HG03025 (cell line): ENCODE measurements at regions not wholly inside any gene's neighbourhood (a gene's known extent, or its start where the extent isn't known, plus 50 kb on each side); places are given as distances from the start of the nearest gene placed in this dataset.
"Not testable (repeated sequence)": the region's sequence is repeated elsewhere in the genome, so short reads cannot be mapped to it uniquely, and the experiment has no call there.

Experiments used
- ATAC-seq: cut with Tn5 transposase; IDR thresholded peaks from one replicate; pipeline ENCODE4 v1.9.1; 2021; ENCODE audit warnings: mild to moderate bottlenecking, moderate library complexity; ENCODE audit not compliant: unreplicated experiment, low FRiP score

GRCh38 chr10:43851030-43851429 is 202.3 kb upstream of the ZNF32 start:
- no peak for ATAC-seq

GRCh38 chr10:43849551-43849950 is 200.9 kb upstream of the ZNF32 start:
- no peak for ATAC-seq

GRCh38 chr10:43846968-43847367 is 198.3 kb upstream of the ZNF32 start:
- ATAC-seq: no peak

- no peak for ATAC-seq
Measured at GRCh38 chr10:43846187-43846680, 197.6 kb upstream of the ZNF32 start.

DNA sequence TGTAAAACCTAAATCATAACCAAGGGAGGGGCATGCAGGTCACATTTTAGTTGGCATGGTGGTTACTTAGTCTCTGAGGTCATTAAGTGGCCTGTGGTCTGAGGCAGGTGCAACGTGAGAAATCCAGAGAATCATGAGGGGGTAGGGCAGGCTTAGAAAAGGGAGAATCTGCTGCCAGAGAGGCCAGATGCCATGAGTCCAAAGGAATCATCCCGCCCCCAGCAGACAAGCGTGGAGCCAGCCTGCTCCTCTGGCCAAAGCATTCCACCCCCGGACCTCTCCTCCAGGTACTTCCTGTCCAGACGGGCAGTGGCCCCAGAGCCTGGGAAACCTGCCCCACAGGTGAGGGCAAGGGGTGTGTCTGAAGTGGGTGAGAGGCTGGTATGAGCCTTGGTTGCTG is 196.4 kb upstream of the ZNF32 start:
- ATAC-seq: no peak

DNA sequence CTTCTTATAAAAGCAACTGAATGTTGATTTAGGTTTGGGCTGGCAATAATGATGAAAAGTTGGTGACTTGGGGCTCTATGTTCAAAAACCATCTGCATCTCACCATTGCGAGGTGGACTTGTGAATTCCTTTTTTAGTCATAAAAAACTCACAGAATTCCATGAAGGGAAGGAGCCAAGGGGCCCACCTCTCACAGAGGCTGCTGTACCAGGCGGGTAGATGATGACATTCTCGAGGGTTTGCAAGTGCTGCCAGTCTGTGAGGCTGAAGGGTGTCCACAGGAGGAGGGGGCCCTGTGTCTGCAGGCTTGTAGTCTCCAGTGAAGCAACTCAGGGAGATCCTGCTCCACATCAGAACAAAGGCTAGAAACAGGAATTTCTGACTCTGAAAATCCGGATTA is 195.5 kb upstream of the ZNF32 start:
- ATAC-seq: no peak

- ATAC-seq: no peak
Measured at GRCh38 chr10:43843321-43844101, 194.8 kb upstream of the ZNF32 start.

DNA sequence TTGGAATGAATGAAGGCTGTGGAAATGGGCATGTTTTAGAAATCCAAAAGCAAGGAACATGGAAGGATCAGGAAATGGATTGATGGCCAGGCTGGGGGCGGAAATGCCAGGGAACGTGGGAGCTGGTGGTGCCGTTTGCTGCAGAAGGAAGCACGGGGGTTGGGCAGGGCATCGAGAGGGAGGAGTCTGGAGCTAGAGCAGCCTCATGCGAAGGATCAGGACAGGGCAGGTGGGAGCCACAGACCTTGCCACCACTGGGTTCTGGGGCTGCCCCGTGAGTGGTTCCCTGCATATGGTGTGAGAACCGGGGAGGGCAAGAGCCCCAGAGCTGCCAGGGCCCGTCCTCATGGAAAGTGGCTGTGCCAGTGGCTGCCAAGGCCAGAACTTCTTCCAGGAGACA is 193.8 kb upstream of the ZNF32 start:
- ATAC-seq: no peak

- no peak for ATAC-seq
Measured at GRCh38 chr10:43842072-43842471, 193.4 kb upstream of the ZNF32 start.

DNA sequence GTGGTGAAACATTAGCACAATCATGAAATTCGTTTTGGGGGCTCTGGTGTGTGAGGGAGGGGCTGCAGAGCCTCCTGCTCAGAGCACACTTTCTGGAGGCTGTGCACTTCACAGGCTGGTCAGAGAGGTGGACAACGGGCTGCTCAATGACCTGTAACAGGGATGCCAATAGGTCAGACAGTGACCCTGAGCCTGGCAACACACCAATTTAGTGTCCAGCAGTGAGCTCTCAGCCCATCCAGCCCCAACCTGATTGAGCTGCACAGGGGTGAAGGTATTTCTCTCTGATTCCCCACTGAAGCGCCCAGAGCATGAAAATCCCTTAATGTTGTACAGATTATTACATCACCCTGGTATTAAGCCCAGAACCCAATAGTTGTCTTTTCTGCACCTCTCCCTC is 191.3 kb upstream of the ZNF32 start:
- no peak for ATAC-seq

DNA sequence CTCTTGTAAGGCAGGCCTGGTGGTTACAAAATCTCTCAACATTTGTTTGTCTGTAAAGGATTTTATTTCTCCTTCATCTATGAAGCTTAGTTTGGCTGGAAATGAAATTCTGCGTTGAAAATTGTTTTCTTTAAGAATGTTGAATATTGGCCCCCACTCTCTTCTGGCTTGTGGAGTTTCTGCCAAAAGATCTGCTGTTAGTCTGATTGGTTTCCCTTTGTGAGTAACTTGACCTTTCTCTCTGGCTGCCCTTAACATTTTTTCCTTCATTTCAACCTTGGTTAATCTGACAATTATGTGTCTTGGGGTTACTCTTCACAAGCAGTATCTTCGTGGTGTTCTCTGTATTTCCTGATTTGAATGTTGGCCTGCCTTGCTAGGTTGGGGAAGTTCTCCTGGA is 186.1 kb upstream of the ZNF32 start:
- not testable (repeated sequence) for ATAC-seq

GRCh38 chr10:43827853-43828252 is 179.2 kb upstream of the ZNF32 start:
- no peak for ATAC-seq

DNA sequence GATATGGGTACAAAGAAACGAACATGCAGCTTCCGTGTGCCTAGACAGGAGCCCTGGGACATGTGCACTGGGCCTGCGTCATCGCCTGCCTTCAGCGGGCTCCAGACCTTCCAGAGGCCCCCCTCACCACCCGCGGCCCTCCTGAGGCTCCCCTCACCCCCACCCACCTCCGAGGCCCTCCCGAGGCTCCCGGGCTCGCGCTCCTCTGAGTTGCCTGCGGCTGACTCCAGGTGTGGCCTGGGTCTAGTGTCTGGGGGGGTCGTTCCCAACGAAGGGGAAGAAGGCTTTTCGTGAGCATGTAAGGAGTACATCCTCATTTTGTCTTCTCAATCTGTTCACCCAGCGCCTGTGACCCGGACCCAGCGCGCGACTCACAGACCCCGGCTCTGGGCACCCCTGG is 177.3 kb upstream of the ZNF32 start:
- ATAC-seq: no peak

- ATAC-seq: no peak
Measured at GRCh38 chr10:43825421-43825820, 176.7 kb upstream of the ZNF32 start.

- ATAC-seq: no peak
Measured at GRCh38 chr10:43824934-43825333, 176.3 kb upstream of the ZNF32 start.

GRCh38 chr10:43822631-43823580 is 174.2 kb upstream of the ZNF32 start:
- no peak for ATAC-seq

DNA sequence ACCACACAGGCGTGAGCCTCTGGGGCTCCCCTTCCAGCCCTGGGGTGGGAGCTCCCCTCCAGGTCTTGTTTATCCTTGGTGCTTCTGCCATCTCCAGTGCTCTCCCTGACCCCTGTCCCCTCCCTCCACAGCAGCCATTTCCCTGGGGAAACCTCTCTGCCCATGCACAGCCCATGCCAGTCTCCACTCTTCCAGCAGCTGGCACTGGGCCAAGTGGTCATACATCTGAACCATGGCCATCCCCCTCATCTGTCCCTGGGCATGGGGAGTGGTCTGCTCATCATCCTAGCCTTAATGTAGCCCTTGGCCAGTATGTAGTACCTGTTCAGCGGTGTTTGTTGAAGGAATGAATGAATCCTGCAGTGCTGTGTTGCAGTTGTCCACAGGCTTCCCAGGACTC is 172.4 kb upstream of the ZNF32 start:
- ATAC-seq: no peak

- ATAC-seq: no peak
Measured at GRCh38 chr10:43820663-43821062, 172.0 kb upstream of the ZNF32 start.

GRCh38 chr10:43819464-43820230 is 171.0 kb upstream of the ZNF32 start:
- no peak for ATAC-seq

- no peak for ATAC-seq
Measured at GRCh38 chr10:43818687-43819086, 170.0 kb upstream of the ZNF32 start.

DNA sequence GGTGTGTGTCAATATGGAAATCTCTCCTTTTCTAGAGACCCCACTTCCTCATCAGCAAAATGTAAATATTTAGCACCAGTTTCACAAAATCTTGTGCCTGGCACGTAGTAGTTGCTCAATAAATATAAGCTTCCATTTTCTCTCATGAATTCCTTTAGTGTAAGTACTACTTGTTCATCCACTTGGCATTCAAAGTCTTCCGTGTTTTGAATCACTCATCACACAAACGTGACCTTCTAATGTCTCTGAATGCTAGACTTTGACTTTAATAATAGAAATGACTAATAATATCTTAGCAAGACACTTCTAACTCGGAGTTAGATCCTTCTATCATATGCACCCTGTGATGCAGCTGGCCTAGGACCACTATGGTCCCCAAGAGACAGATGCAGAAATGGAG is 168.7 kb upstream of the ZNF32 start:
- no peak for ATAC-seq
